GM19351 (cell line): ENCODE measurements at regions not wholly inside any gene's neighbourhood (a gene's known extent, or its start where the extent isn't known, plus 50 kb on each side); places are given as distances from the start of the nearest gene placed in this dataset.

Experiments
- ATAC-seq: cut with Tn5 transposase; IDR thresholded peaks from one replicate; pipeline ENCODE4 v1.9.1; 2021; ENCODE audit warnings: mild to moderate bottlenecking, moderate library complexity; ENCODE audit not compliant: unreplicated experiment

DNA sequence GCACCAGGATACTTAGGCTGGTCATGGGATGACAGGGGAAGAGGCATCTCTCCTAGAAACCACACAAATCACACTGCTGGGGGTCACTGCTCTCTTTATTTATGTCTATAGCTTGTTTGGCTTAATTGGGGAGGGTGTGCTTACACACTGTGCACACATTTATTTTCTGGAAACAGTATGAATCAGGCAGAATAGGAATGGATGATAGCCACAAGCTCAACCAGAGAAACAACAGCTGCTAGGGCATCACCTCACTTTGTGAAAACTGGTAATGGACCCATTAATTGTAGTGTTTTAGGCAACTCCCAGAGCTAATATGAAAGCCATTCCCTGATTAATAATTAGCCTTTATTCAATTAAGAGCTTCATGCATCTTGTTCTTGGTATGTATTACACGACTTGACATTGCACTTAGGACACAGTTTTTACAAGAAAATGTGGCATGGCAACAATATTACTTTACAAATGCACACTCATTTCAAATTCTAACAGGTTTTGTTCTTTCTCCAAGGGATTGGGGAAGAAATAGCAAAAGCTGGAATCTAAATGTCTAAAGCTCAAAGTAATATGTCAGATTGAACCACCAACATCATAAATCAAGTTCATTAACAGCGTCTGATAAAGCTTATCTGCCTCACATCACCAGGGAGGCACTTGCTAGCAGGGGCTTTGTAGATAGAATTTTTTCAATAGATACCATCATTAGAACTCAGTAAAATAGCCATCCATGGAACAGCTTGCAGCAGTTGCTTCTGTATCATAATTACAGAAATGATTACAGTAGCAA is 361.9 kb upstream of the FSHR start:
- ATAC-seq, result no peak

DNA sequence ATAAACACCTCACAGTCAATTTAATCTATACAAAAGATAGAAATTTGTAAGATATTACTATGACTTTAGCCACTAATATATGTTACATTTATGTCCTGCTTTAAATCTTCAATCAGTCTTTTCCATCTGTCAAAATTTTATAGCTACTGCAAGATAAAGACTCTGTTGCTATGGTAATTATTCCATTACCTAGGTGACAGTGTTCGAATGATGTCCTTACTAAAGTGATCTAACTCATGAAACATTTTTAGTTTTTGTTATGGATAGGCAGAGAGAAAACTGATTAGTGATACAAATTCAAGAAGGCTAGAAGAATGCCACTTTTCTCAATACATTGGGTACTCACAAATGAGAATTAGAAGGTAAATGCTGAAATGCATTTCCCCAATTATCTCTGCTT is 359.9 kb upstream of the FSHR start:
- ATAC-seq, result no peak

DNA sequence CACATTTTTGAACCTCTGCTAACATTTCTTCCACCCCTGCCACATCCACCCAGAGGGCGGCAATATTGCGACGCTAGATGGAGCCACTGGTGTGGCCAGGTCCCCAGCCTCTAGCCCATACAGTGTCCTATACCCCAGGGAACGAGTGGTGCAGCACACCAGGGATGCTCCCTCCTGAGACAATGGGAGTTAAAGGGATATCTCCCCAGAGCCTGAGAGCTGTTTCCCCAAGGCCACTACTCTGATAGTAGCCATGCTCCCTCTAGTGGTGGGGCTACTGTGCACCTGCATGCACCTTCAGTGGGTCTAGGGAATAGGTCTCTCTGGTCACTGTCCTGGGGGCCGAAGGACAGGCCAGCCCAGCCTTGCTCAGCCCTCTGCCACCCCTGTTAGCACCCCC is 336.4 kb upstream of the FSHR start:
- peak; percentile 82 for ATAC-seq

DNA sequence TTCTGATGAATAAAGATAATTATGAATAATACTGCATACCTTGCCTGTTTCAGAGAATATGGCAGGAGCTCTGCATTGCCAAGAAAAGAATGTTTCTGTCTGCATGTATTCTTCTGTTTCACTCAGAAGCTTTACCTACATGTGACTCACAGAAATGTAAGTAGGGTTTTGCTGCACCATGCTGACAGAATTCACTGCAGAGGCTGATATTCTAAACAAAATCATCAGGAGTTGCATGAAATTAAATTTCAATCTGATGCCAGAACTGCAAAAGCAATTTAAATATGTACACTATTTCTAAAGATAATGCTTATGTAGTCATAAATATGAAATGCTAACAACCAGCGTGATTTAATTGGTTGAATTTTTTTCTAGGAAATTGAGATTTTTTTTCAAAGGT is 332.8 kb upstream of the FSHR start:
- no peak for ATAC-seq

DNA sequence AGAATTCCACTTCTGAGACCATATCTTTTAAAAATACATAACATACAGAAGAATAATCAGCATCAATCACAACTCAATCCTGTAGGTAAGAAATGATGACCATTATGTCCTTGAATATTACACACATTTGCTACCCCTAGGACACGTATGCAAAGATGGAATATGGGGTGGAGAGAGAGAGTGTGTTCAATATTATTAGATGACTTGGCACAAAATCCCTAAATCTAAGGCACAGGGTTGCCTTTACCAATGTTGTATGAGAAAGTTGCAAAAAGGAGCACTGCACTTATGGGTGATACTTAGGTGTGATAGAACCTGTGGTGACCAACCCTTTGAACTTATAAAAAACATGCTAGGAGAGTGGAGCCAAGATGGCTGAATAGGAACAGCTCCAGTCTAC is 326.2 kb upstream of the FSHR start:
- no peak for ATAC-seq

DNA sequence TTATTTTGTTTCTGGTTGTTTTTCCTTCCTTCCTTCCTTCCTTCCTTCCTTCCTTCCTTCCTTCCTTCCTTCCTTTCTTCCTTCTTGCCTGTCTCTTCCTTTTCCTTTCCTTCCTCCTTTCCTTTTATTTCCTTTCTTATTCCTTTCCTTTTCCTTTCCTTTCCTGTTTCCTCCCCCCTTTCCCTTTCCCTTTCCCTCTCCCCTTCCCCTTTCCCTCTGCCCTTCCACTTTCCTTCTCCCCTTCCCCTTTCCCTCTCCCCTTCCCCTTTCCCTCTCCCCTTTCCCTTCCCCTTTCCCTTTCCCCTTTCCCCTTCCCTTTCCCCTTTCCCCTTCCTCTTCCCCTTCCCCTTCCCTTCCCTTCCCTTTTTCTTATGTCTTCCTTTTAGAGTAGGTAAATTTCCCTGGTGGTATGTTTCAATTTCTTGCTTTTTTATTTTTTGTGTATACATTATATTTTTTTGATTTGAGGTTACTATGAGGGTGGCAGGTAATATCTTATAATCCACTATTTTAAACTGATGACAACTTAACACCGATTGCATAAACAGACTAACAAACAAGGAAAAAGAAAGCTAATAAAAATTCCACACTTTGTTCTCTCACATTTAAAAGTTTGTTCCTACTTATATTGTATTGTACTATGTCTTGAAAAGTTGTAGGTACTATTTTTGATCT is 311.0 kb upstream of the FSHR start:
- ATAC-seq, result no peak

DNA sequence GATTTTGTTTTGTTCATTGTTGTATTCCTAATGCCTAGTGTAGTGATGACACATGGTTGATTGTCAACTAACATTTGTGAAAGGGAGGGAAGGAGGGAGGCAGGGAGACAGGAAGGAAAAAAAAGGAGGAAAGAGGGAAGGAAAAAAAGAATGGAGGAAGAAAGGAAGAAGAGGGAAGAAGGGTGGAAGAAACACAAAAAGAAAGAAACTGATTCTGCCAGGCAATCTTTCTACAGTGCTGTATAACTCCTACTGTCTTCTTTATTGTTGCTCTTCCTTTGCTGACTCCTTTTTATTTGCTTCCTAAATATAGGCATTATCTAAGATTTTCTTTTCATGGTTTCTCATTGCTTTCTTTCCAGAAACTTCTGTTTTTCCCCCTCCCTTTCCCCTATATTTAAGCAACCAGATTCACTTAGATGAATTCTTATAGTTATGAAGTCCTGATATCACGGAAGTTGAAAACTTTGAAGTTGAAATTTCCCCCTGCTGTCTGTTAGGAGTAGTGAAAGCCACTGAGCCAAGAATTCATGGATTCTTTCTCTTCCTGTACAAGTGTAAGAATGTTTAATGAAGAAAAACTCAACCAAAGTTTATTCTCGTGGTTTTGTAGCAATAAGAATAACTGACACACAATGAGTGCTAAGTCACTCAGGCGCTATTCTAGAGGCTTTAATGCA is 305.1 kb upstream of the FSHR start:
- no peak for ATAC-seq

DNA sequence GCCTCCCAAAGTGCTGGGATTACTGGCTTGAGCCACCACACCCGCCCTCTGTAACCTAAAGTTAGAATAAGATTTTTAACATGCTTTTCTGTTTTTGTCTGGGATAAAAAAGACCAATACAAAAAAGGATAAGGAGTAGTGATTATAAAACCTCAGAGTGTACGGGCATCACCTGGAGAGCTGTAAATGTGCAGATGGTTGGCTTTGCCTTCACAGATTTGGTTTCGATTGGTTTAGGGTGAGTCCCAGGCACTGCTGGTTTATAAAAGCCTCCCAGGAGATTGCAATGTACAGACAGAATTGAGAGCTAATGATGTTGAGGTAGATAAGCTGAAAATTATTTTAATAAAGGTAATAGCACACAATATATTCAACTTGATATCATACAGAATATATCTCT is 289.7 kb upstream of the FSHR start:
- ATAC-seq, result no peak

DNA sequence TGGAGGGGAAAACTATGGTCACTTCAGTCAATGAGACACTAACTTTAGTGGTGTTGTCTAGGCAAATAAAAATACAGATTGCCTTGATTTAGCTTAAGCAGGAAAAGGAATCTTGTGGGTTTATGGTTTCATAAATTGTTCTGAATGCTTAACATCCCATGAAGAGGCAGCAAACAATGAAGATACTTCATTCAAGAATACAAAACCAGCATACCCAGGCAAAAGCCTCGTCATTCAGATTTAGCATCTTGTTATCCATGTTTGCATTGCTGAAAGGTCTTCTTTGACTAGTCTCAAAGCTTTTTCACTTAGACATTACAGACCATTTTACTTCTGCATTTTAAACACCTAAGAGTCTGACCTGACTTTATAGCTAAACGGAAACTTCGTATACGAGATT is 272.7 kb upstream of the FSHR start:
- ATAC-seq, result no peak

DNA sequence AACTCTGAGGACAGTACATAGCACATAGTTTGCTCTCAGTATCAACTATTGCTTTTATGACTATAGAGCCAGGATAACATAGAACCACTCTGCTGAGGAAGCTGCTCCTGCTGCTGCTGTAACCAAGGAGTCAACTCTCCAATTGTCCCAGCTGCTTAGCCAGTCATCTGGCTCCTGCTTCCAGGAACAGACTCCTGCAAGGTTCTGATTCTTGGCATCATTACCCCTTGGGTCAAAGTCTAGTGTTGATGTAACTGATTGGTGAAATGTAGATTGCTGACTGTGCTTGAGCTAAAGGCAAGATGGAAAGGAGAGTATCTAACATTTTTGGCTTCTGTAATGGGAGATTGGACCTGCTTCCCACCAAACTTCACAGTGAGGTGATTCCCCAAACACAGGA is 261.9 kb upstream of the FSHR start:
- no peak for ATAC-seq

DNA sequence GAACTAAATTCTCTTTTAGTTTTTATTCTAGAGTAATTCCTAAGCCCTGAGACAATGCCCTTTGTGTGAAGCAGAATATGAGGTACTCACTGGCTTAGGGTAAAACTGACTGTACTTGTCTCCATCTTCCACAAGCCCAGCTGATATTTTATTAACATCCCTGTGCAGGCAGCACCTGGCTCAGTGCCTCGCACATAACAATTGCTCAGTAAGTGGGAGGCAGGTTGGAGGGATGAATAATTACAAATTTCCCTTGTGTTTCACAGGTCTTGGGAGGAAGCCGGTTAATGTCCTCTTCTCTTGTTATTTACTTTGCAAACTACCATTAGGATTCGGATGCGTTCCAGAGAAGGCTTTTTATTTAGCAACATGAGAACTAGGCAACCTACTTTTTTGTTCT is 249.8 kb upstream of the FSHR start:
- ATAC-seq, result no peak

DNA sequence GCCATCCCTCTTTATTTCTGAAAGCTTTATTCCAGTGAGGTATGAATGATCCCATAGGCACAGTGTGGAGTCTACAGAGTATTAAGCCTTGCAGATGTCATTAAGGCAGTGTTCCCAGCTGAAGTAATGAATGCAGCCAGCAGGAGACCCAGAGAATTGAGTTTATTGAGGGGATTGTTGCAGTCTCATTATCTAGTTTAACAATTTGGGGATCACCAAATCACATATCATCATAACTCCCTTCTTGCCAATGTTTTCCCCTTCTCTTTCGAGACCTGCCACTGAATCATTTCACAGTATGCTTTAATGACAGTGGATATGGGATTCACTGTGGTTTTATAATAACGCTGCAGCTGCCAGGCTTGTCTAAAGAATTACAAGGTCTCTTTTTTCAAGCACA is 249.3 kb upstream of the FSHR start:
- ATAC-seq, result no peak

DNA sequence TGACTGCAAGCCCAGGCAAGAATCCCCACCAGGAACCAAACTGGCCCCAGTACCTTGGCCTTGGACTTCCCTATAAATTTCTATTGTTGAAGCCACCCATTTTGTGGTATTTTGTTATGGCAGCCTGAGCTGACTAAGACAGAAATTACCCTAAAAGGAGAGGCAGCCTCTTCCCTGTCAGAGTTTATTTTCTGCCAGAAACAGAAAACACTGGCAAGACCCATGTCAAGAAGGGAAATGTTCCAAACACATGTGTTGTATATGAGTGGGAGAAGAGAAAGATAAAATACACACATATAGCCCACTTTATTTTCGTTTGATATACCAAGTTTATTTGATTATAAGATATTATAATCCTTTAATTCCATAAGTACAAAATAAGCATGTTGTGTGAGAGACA is 225.1 kb upstream of the FSHR start:
- ATAC-seq, result no peak

DNA sequence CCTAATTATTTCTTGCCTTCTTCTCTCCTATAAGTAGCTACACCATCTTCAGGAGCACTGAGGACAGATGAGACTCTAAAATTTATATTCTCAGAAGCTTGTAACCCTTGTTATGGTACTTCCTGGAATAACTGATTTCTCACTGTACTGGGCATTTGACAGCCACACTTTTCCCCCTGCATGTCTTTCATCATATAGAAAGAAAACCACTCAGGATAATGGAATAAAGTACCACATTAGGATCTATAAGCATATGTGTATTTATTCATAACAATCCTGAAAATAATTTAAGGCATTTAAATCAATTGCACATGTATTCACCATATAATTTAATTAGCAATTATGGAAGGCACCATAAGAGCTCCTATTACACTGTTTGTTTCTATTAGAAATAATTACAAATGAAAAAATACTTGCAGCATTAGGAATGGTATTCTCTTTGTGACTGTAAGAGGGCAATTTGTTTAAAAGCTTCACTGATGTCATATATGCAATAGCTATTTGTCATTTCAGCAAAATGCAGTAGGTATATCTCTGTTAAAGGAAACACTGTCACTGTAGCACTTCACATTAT is 216.9 kb upstream of the FSHR start:
- ATAC-seq, result no peak

DNA sequence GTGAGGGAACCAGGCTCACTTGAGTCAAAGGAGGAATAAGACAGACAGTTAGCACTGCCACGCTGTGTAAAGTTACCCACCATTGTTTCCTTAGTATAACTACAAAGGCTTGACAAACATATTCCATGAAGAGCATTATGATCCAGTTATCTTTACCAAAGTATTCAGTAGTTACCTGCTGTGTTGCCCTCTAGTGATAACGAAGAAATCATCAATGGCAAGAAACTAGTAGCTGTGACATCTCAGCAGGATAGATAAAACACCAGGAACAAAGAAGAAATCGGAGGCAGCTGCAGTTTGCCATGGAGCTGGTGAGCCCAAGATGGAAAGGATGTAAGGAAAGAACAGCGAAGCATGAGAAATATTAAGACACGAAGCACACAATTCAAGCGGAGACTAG is 215.3 kb upstream of the FSHR start:
- ATAC-seq, result no peak

DNA sequence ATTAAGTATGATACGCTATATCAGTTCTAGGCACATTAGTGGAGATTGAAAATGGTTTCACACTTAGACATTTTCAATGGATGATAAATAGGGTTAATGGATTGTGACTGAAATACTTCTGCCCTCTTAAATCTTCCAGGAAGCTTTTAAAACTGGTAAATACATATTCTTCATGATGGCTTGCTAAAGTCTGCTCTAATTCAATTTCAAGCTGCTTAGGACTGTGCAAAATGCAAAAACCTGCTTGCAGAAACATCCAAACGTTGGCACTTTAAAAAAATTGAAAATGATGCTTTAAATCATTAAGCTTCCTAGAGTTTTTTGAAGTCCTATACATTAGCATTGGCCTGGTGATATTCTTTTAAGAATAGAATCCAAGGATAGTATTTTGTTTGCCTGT is 214.8 kb upstream of the FSHR start:
- no peak for ATAC-seq

DNA sequence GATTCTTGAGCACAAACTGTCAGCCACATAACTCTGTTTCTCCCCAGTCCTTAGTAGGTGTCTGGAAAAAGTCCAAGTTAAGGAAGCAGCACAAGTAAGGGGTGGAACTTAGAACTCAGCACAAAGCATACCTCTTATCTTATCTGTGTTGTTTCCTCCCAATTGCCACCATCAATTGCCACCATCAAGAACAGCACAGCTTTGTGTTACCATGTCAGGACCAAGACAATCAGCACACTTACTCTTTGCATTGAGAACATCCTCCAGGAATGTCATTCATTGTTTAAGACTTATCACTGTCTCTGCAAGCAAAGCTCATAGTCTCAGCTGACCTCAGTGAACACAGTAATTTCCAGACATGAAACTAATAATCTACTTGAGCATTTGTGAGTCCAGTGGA is 212.7 kb upstream of the FSHR start:
- ATAC-seq, result no peak

DNA sequence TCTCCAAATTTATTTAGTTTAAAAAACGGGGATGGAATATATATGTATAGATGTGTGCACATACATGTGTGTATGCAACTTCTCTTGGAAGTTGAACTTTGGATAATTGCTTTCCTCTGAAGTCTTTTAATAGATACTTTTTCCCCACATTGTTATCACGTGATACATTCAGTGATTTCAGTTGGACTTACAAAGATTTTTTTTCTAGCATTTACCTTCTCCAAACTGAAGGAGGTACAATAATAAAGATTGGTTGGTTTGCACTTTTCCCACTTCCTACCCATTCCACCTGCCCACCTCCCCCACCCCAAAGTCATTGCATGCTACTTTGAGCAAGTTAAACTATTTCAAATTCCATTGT is 206.1 kb upstream of the FSHR start:
- ATAC-seq, result no peak

DNA sequence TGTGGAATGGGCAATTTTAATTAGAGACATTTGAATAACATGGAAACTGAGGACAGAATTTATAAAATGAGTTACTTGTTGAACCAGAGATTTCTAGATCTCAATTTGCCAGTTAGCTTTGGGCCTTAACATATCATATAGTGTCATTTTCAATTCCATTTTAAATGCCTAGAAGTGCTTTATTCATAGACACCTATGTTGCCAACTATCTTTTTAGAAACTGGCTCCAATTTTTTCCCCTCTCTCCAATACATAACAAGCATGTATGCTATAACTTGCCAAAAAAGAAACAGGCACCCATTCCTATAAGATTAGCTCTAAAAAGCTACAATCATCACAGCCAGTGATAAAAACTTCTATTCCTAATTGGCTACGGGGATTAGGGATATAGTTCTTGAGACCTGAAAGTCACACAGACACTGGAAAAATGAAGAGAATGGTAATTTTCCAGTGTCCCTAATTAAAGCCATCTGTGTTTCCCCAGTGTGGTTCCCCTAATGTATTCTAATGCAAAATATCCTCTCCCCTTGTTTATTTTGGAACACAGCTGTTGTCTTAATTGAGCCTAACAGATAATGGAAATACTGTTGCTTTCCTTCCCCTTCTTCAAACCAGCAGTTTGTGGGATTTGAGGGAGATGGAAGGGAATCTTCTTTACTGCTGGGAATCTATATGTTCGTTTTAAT is 205.5 kb upstream of the FSHR start:
- no peak for ATAC-seq

DNA sequence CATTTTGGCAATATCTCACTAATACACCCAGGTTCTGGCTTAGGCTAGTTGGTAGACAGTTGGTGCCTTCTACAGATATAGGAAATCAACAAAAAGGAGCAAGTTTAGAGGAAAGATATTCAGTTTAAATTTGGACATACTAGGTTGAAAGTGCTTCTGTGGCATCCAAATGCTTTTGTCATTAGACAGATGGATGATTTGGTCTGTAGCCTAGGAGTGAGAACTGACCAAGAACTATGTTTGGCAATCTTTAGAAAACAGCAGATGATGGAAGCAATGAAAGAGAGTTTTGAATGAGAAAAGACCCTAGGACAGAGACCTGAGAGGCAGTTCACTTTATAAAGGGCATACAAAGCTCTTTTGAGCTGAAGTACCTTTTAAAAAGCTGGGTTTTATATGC is 201.3 kb upstream of the FSHR start:
- ATAC-seq, result no peak

DNA sequence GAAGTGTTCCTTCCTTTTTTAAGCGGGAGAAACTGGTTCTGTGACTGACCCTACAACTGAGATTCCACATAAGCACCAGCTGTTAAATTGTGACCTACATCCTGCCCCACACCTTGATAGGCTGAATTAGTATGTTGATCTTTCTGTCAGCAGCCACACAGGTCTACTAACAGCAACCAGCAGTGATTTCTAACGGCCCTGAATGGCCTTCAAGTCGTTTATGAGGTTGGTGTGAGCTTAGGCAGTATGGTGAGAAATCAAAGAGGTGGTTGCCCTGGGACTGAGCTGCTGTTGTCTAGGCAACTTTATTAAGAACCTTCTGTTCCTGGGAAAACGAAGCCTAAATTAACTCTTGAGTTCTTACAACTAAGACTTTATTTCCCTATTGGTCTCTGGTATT is 197.2 kb upstream of the FSHR start:
- ATAC-seq, result no peak
